WTC11 (cell line): ENCODE measurements at regions not wholly inside any gene's neighbourhood (a gene's known extent, or its start where the extent isn't known, plus 50 kb on each side); places are given as distances from the start of the nearest gene placed in this dataset.

Source experiments
- AFF4 ChIP-seq: sonication (generic); formaldehyde crosslinking; IDR thresholded peaks from 2 replicates; pipeline ENCODE4 v1.8.1; 2023; ENCODE audit warnings: mild to moderate bottlenecking, missing genetic modification reagents, borderline replicate concordance
- ATF2 ChIP-seq: sonication (generic); formaldehyde crosslinking; IDR thresholded peaks from 2 replicates; pipeline ENCODE4 v1.8.1; 2022; ENCODE audit warnings: low read depth, missing genetic modification reagents, borderline replicate concordance
- CTCF ChIP-seq: fragments of 200-600 bp; IDR thresholded peaks from 2 replicates; pipeline ENCODE4 v1.8.0; 2022; ENCODE audit warnings: antibody characterized with exemption
- ESRRA ChIP-seq: sonication (generic); formaldehyde crosslinking; IDR thresholded peaks from 2 replicates; pipeline ENCODE4 v1.8.1; 2022; ENCODE audit warnings: mild to moderate bottlenecking, missing genetic modification reagents, borderline replicate concordance
- GABPB1 ChIP-seq: sonication (generic); formaldehyde crosslinking; IDR thresholded peaks from 2 replicates; pipeline ENCODE4 v1.8.1; 2023; ENCODE audit warnings: mild to moderate bottlenecking, missing genetic modification reagents
- NR3C1 ChIP-seq: sonication (generic); formaldehyde crosslinking; conservative IDR thresholded peaks from 2 replicates; pipeline ENCODE4 v1.8.1; 2023; ENCODE audit warnings: low read depth, mild to moderate bottlenecking, missing genetic modification reagents
- SOX15 ChIP-seq: fragments of 250-450 bp; sonication (Bioruptor Pico); IDR thresholded peaks from 2 replicates; pipeline ENCODE4 v1.9.0; 2021; ENCODE audit warnings: mild to moderate bottlenecking
- TCF7 ChIP-seq: sonication (generic); formaldehyde crosslinking; IDR thresholded peaks from 2 replicates; pipeline ENCODE4 v1.8.0; 2022; ENCODE audit warnings: mild to moderate bottlenecking, low read depth, missing genetic modification reagents, moderate library complexity
- USF1 ChIP-seq: sonication (generic); formaldehyde crosslinking; IDR thresholded peaks from 2 replicates; pipeline ENCODE4 v1.8.0; 2022; ENCODE audit warnings: mild to moderate bottlenecking, missing genetic modification reagents

- TF ChIP-seq CTCF (no peak), AFF4 (no peak), NR3C1 (CRISPR knock-in tag) (no peak), TCF7 (CRISPR knock-in tag) (no peak), ATF2 (no peak), SOX15 (CRISPR knock-in tag) (no peak), GABPB1 (no peak), ESRRA (CRISPR knock-in tag) (no peak), USF1 (CRISPR knock-in tag) (peak; percentile 70)
These were observed 145.8 kb downstream of the ZDHHC21 start for GRCh38 chr9:14547245-14548060.
